ENCODE measurements at regions not wholly inside any gene's neighbourhood (a gene's known extent, or its start where the extent isn't known, plus 50 kb on each side); places are given as distances from the start of the nearest gene placed in this dataset.
"Not testable (repeated sequence)": the region's sequence is repeated elsewhere in the genome, so short reads cannot be mapped to it uniquely, and the experiment has no call there.

GRCh38 chr4:17238633-17239032 is 273.3 kb downstream of the QDPR start:
- peaks cover 19% of the 10 kb centered on the region for H3K4me1 ChIP-seq (ENCODE audit: control insufficient read depth, insufficient read depth, low read length)
- H3K4me3 ChIP-seq (ENCODE audit: low read length): no peak overlapping the region
- H3K9me3 ChIP-seq (ENCODE audit: control insufficient read depth, low read length): no peaks in the 10 kb centered on the region
- no peaks in the 10 kb centered on the region for H3K27me3 ChIP-seq (replicated peaks; ENCODE audit: control insufficient read depth, insufficient read depth, low read length)
- DNase-seq (ENCODE audit: low read depth): no peak
- H3K9ac ChIP-seq (ENCODE audit: low read length): no peak overlapping the region
- no peaks in the 10 kb centered on the region for H3K36me3 ChIP-seq (ENCODE audit: control insufficient read depth, insufficient read depth, low read length, severe bottlenecking)

- Histone ChIP-seq H3K4me1 (ENCODE audit: control insufficient read depth, insufficient read depth, low read length) (peaks cover 33% of the 10 kb centered on the region), H3K9ac (ENCODE audit: low read length) (no peak overlapping the region), H3K36me3 (ENCODE audit: control insufficient read depth, insufficient read depth, low read length, severe bottlenecking) (no peaks in the 10 kb centered on the region), H3K9me3 (ENCODE audit: control insufficient read depth, low read length) (no peaks in the 10 kb centered on the region), H3K27me3 (replicated peaks; ENCODE audit: control insufficient read depth, insufficient read depth, low read length) (no peaks in the 10 kb centered on the region), H3K4me3 (ENCODE audit: low read length) (no peak overlapping the region)
- peak; percentile 79 for DNase-seq (ENCODE audit: low read depth)
Measured at GRCh38 chr4:17236686-17237085, 275.2 kb downstream of the QDPR start.

- Histone ChIP-seq H3K36me3 (ENCODE audit: control insufficient read depth, insufficient read depth, low read length, severe bottlenecking) (no peaks in the 10 kb centered on the region), H3K9ac (ENCODE audit: low read length) (no peak overlapping the region), H3K9me3 (ENCODE audit: control insufficient read depth, low read length) (no peaks in the 10 kb centered on the region), H3K4me1 (ENCODE audit: control insufficient read depth, insufficient read depth, low read length) (peaks cover 42% of the 10 kb centered on the region), H3K4me3 (ENCODE audit: low read length) (no peak overlapping the region), H3K27me3 (replicated peaks; ENCODE audit: control insufficient read depth, insufficient read depth, low read length) (no peaks in the 10 kb centered on the region)
- DNase-seq (ENCODE audit: low read depth): no peak
Measured at GRCh38 chr4:17234678-17235077, 277.2 kb downstream of the QDPR start.

- Histone ChIP-seq H3K4me3 (ENCODE audit: low read length) (peak overlapping the region; percentile 30), H3K36me3 (ENCODE audit: control insufficient read depth, insufficient read depth, low read length, severe bottlenecking) (no peaks in the 10 kb centered on the region), H3K4me1 (ENCODE audit: control insufficient read depth, insufficient read depth, low read length) (peaks cover 42% of the 10 kb centered on the region), H3K27me3 (replicated peaks; ENCODE audit: control insufficient read depth, insufficient read depth, low read length) (no peaks in the 10 kb centered on the region), H3K9ac (ENCODE audit: low read length) (peak overlapping the region; percentile 39), H3K9me3 (ENCODE audit: control insufficient read depth, low read length) (no peaks in the 10 kb centered on the region)
- peak; percentile 78 for DNase-seq (ENCODE audit: low read depth)
Measured at GRCh38 chr4:17232566-17233253, 279.2 kb downstream of the QDPR start.

GRCh38 chr4:17231880-17232475 is 279.9 kb downstream of the QDPR start:
- Histone ChIP-seq H3K4me3 (ENCODE audit: low read length) (peak overlapping the region; percentile 30), H3K4me1 (ENCODE audit: control insufficient read depth, insufficient read depth, low read length) (peaks cover 39% of the 10 kb centered on the region), H3K9ac (ENCODE audit: low read length) (peak overlapping the region; percentile 70)
- H3K9me3 ChIP-seq (ENCODE audit: control insufficient read depth, low read length); H3K27me3 ChIP-seq (replicated peaks; ENCODE audit: control insufficient read depth, insufficient read depth, low read length); H3K36me3 ChIP-seq (ENCODE audit: control insufficient read depth, insufficient read depth, low read length, severe bottlenecking); DNase-seq (ENCODE audit: low read depth): not testable (repeated sequence)

GRCh38 chr4:17230727-17231126 is 281.2 kb downstream of the QDPR start:
- H3K27me3 ChIP-seq (replicated peaks; ENCODE audit: control insufficient read depth, insufficient read depth, low read length): no peaks in the 10 kb centered on the region

GRCh38 chr4:17220816-17221215 is 291.1 kb downstream of the QDPR start:
- Histone ChIP-seq H3K36me3 (ENCODE audit: control insufficient read depth, insufficient read depth, low read length, severe bottlenecking) (no peaks in the 10 kb centered on the region), H3K4me3 (ENCODE audit: low read length) (no peak overlapping the region), H3K27me3 (replicated peaks; ENCODE audit: control insufficient read depth, insufficient read depth, low read length) (no peaks in the 10 kb centered on the region), H3K4me1 (ENCODE audit: control insufficient read depth, insufficient read depth, low read length) (no peaks in the 10 kb centered on the region), H3K9me3 (ENCODE audit: control insufficient read depth, low read length) (no peaks in the 10 kb centered on the region), H3K9ac (ENCODE audit: low read length) (no peak overlapping the region)
- DNase-seq (ENCODE audit: low read depth): no peak

More at GRCh38 chr4:17230727-17231126, 281.2 kb downstream of the QDPR start:
- peaks cover 30% of the 10 kb centered on the region for H3K4me1 ChIP-seq (ENCODE audit: control insufficient read depth, insufficient read depth, low read length)
- H3K9ac ChIP-seq (ENCODE audit: low read length): no peak overlapping the region
- DNase-seq (ENCODE audit: low read depth): no peak
- H3K4me3 ChIP-seq (ENCODE audit: low read length): no peak overlapping the region
- H3K9me3 ChIP-seq (ENCODE audit: control insufficient read depth, low read length): no peaks in the 10 kb centered on the region
- H3K36me3 ChIP-seq (ENCODE audit: control insufficient read depth, insufficient read depth, low read length, severe bottlenecking): no peaks in the 10 kb centered on the region

GRCh38 chr4:17218786-17219185 is 293.1 kb downstream of the QDPR start:
- Histone ChIP-seq H3K4me1 (ENCODE audit: control insufficient read depth, insufficient read depth, low read length) (no peaks in the 10 kb centered on the region), H3K4me3 (ENCODE audit: low read length) (no peak overlapping the region)

GRCh38 chr4:17206829-17207801 is 304.8 kb downstream of the QDPR start:
- H3K4me3 ChIP-seq (ENCODE audit: low read length): no peak overlapping the region
- H3K4me1 ChIP-seq (ENCODE audit: control insufficient read depth, insufficient read depth, low read length): peaks cover 39% of the 10 kb centered on the region
- H3K36me3 ChIP-seq (ENCODE audit: control insufficient read depth, insufficient read depth, low read length, severe bottlenecking): no peaks in the 10 kb centered on the region
- H3K9me3 ChIP-seq (ENCODE audit: control insufficient read depth, low read length): no peaks in the 10 kb centered on the region
- no peak for DNase-seq (ENCODE audit: low read depth)
- no peak overlapping the region for H3K9ac ChIP-seq (ENCODE audit: low read length)
- no peaks in the 10 kb centered on the region for H3K27me3 ChIP-seq (replicated peaks; ENCODE audit: control insufficient read depth, insufficient read depth, low read length)

More at GRCh38 chr4:17218786-17219185, 293.1 kb downstream of the QDPR start:
- Histone ChIP-seq H3K9ac (ENCODE audit: low read length) (no peak overlapping the region), H3K36me3 (ENCODE audit: control insufficient read depth, insufficient read depth, low read length, severe bottlenecking) (no peaks in the 10 kb centered on the region), H3K9me3 (ENCODE audit: control insufficient read depth, low read length) (peaks cover 6% of the 10 kb centered on the region), H3K27me3 (replicated peaks; ENCODE audit: control insufficient read depth, insufficient read depth, low read length) (no peaks in the 10 kb centered on the region)
- peak; percentile 75 for DNase-seq (ENCODE audit: low read depth)

- peak overlapping the region; percentile 23 for H3K9ac ChIP-seq (ENCODE audit: low read length)
- H3K4me3 ChIP-seq (ENCODE audit: low read length): no peak overlapping the region
- H3K36me3 ChIP-seq (ENCODE audit: control insufficient read depth, insufficient read depth, low read length, severe bottlenecking): no peaks in the 10 kb centered on the region
- H3K4me1 ChIP-seq (ENCODE audit: control insufficient read depth, insufficient read depth, low read length): peaks cover 39% of the 10 kb centered on the region
- peaks cover 5% of the 10 kb centered on the region for H3K9me3 ChIP-seq (ENCODE audit: control insufficient read depth, low read length)
- peak; percentile 30 for DNase-seq (ENCODE audit: low read depth)
- no peaks in the 10 kb centered on the region for H3K27me3 ChIP-seq (replicated peaks; ENCODE audit: control insufficient read depth, insufficient read depth, low read length)
Measured at GRCh38 chr4:17204908-17205307, 306.5 kb upstream of the LDB2 start.

GRCh38 chr4:17203797-17204196 is 305.4 kb upstream of the LDB2 start:
- Histone ChIP-seq H3K9ac (ENCODE audit: low read length) (peak overlapping the region; percentile 32), H3K9me3 (ENCODE audit: control insufficient read depth, low read length) (peaks cover 11% of the 10 kb centered on the region), H3K4me3 (ENCODE audit: low read length) (peak overlapping the region; percentile 38), H3K36me3 (ENCODE audit: control insufficient read depth, insufficient read depth, low read length, severe bottlenecking) (no peaks in the 10 kb centered on the region), H3K27me3 (replicated peaks; ENCODE audit: control insufficient read depth, insufficient read depth, low read length) (no peaks in the 10 kb centered on the region), H3K4me1 (ENCODE audit: control insufficient read depth, insufficient read depth, low read length) (peaks cover 39% of the 10 kb centered on the region)
- DNase-seq (ENCODE audit: low read depth): no peak
